NCI-H345 treated with DMSO at 0.1 percent for 48 hours (cell line): ENCODE measurements at regions not wholly inside any gene's neighbourhood (a gene's known extent, or its start where the extent isn't known, plus 50 kb on each side); places are given as distances from the start of the nearest gene placed in this dataset.

Experiments used
- DNase-seq: peaks from one replicate; lab custom pipeline; 2025; ENCODE audit not compliant: unreplicated experiment; lab: John Stamatoyannopoulos, UW

GRCh38 chr12:34526946-34527345, 504.6 kb downstream of the ALG10 start:
- no peak for DNase-seq

- no peak for DNase-seq
Observed at GRCh38 chr12:34547276-34547675, 525.0 kb downstream of the ALG10 start.

GRCh38 chr12:34591966-34592365, 569.7 kb downstream of the ALG10 start:
- no peak for DNase-seq

GRCh38 chr12:34595749-34596733, 573.7 kb downstream of the ALG10 start:
- DNase-seq: no peak

GRCh38 chr12:34597548-34598351, 575.5 kb downstream of the ALG10 start:
- no peak for DNase-seq

- DNase-seq: no peak
Observed at GRCh38 chr12:34598352-34598827, 576.1 kb downstream of the ALG10 start.

- no peak for DNase-seq
Observed at GRCh38 chr12:34598851-34599529, 576.7 kb downstream of the ALG10 start.

- no peak for DNase-seq
Observed at GRCh38 chr12:34599530-34600513, 577.5 kb downstream of the ALG10 start.

GRCh38 chr12:34600592-34601462, 578.5 kb downstream of the ALG10 start:
- DNase-seq: no peak

GRCh38 chr12:34601689-34602088, 579.4 kb downstream of the ALG10 start:
- no peak for DNase-seq

- no peak for DNase-seq
Observed at GRCh38 chr12:34602213-34602940, 580.1 kb downstream of the ALG10 start.

- no peak for DNase-seq
Observed at GRCh38 chr12:34603382-34604035, 581.2 kb downstream of the ALG10 start.

GRCh38 chr12:34604227-34604626, 581.9 kb downstream of the ALG10 start:
- no peak for DNase-seq

- DNase-seq: no peak
Observed at GRCh38 chr12:34604631-34605509, 582.6 kb downstream of the ALG10 start.

GRCh38 chr12:34605510-34605887, 583.2 kb downstream of the ALG10 start:
- DNase-seq: no peak

GRCh38 chr12:34605955-34606748, 583.9 kb downstream of the ALG10 start:
- no peak for DNase-seq
